Fibroblast of lung (primary cell): ENCODE measurements at regions not wholly inside any gene's neighbourhood (a gene's known extent, or its start where the extent isn't known, plus 50 kb on each side); places are given as distances from the start of the nearest gene placed in this dataset.

Experiments used
- DNase-seq, 2 donors: peaks; one replicate each; pipeline versions ENCODE4 v3.0.0 to v3.0.0-alpha.2; 2010; ENCODE audit warnings: low read depth in 2 of 2
- H2AFZ ChIP-seq: 2 replicates; pipeline ENCODE4 v1.5.1; 2012; ENCODE audit warnings: low read length, control low read depth, inconsistent platforms
- H3K27ac ChIP-seq: 2 replicates; pipeline ENCODE4 v1.5.1; 2011; ENCODE audit warnings: low read length, control low read depth; ENCODE audit not compliant: insufficient read depth
- H3K27me3 ChIP-seq: 2 replicates; pipeline ENCODE4 v1.5.1; 2011; ENCODE audit warnings: mild to moderate bottlenecking, low read length; ENCODE audit not compliant: control insufficient read depth, insufficient read depth
- H3K36me3 ChIP-seq: 2 replicates; pipeline ENCODE4 v1.5.1; 2011; ENCODE audit warnings: low read length; ENCODE audit not compliant: control insufficient read depth, insufficient read depth
- H3K4me1 ChIP-seq: 2 replicates; pipeline ENCODE4 v1.5.1; 2011; ENCODE audit warnings: low read length; ENCODE audit not compliant: control insufficient read depth, insufficient read depth; ENCODE audit errors: extremely low read depth
- H3K4me2 ChIP-seq: 2 replicates; pipeline ENCODE4 v1.5.1; 2011; ENCODE audit warnings: low read length, control low read depth; ENCODE audit not compliant: insufficient read depth; ENCODE audit errors: extremely low read depth
- H3K4me3 ChIP-seq, 4 experiments: fragments of 200-600 bp in 1 of 4; sonication (generic) in 1 of 4; replicated peaks in 1 of 4; 2 replicates each; pipeline ENCODE4 v1.5.1; 2011 to 2016; ENCODE audit warnings: low read length in 4 of 4, low read depth in 3 of 4, mild to moderate bottlenecking in 3 of 4, control low read depth in 2 of 4, inconsistent platforms in 1 of 4, mixed read lengths in 1 of 4; ENCODE audit not compliant: insufficient read depth in 1 of 4; ENCODE audit errors: control extremely low read depth in 1 of 4
- H3K79me2 ChIP-seq: 2 replicates; pipeline ENCODE4 v1.5.1; 2012; ENCODE audit warnings: mild to moderate bottlenecking, low read length, inconsistent platforms; ENCODE audit not compliant: control insufficient read depth, insufficient read depth
- H3K9ac ChIP-seq: 2 replicates; pipeline ENCODE4 v1.5.1; 2011; ENCODE audit warnings: mild to moderate bottlenecking, low read length, control low read depth; ENCODE audit not compliant: insufficient read depth
- H3K9me3 ChIP-seq: 2 replicates; pipeline ENCODE4 v1.5.1; 2012; ENCODE audit warnings: low read depth, low read length; ENCODE audit not compliant: control insufficient read depth, insufficient read depth
- H4K20me1 ChIP-seq: 2 replicates; pipeline ENCODE4 v1.5.1; 2011; ENCODE audit warnings: low read length; ENCODE audit not compliant: control insufficient read depth, insufficient read depth; ENCODE audit errors: extremely low read depth
- EZH2 ChIP-seq: IDR thresholded peaks from 2 replicates; pipeline ENCODE4 v1.5.1; 2012; ENCODE audit warnings: low read length, control low read depth, mild to moderate bottlenecking; ENCODE audit errors: missing control alignments
- TF ChIP-seq, protein P1 (sequence below), 2 donors: IDR thresholded peaks in 1 of 2; conservative IDR thresholded peaks in 1 of 2; 1 replicate in 1 of 2; 2 replicates in 1 of 2; pipeline ENCODE4 v1.5.1; 2011 to 2012; ENCODE audit warnings: low read length in 2 of 2, control low read depth in 1 of 2, inconsistent platforms in 1 of 2, low read depth in 1 of 2, mild to moderate bottlenecking in 1 of 2

DNA sequence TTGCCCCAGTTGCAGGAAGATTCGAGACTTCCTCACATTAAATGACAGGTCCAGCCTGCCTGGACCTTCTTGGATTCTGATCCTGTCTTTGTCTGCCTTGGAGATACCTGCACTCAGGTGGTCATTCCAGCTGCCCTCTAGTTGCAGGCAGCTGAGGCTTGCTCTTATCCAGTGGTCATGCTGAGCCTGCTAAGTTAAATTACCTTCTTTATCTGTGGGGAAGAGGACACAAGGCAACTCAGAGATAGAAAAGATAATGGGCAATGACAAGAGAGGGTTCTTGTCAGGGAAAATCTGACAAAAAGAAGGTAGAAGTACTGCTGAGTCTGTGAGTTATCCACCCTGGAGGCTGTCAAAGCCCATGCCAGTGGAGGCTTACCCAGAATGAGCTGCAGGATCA, 401.4 kb downstream of the MID1IP1 start:
- Histone ChIP-seq H3K4me1 (no peaks in the 10 kb centered on the region), H2AFZ (no peak overlapping the region), H3K27me3 (no peaks in the 10 kb centered on the region), H3K27ac (no peak overlapping the region), H4K20me1 (no peaks in the 10 kb centered on the region), H3K9ac (no peak overlapping the region), H3K4me3 (no peak overlapping the region), H3K4me2 (no peak overlapping the region), H3K9me3 (no peaks in the 10 kb centered on the region), H3K79me2 (no peaks in the 10 kb centered on the region), H3K36me3 (no peaks in the 10 kb centered on the region)
- TF ChIP-seq, protein P1, sequence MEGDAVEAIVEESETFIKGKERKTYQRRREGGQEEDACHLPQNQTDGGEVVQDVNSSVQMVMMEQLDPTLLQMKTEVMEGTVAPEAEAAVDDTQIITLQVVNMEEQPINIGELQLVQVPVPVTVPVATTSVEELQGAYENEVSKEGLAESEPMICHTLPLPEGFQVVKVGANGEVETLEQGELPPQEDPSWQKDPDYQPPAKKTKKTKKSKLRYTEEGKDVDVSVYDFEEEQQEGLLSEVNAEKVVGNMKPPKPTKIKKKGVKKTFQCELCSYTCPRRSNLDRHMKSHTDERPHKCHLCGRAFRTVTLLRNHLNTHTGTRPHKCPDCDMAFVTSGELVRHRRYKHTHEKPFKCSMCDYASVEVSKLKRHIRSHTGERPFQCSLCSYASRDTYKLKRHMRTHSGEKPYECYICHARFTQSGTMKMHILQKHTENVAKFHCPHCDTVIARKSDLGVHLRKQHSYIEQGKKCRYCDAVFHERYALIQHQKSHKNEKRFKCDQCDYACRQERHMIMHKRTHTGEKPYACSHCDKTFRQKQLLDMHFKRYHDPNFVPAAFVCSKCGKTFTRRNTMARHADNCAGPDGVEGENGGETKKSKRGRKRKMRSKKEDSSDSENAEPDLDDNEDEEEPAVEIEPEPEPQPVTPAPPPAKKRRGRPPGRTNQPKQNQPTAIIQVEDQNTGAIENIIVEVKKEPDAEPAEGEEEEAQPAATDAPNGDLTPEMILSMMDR (conservative IDR thresholded peaks at IDR 0.05 in 1 of 2, IDR thresholded peaks at IDR 0.05 in 1 of 2; ENCODE audit: low read depth in 1 of 2, low read length in 2 of 2), result no peak
- no peak for TF ChIP-seq EZH2
- no peak for DNase-seq

DNA sequence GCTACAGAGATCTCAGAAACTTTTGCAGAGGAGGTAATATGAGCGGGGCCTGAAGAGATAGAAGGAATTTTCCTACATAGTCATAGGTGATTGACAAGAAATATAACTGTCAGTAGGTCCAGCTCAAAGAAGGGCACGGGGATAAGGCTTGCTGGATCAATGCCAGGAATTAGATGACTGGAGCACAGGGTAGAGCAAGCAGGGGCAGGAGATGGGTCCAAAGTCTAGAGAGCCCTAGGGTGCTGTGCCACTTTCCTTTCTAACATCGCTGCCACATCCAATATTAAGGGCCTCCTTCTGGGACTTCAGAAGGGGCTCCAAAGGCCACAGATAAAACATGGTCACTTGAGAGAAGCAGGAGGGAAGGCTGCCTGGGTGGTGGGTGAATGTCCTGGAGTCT, 402.2 kb downstream of the MID1IP1 start:
- no peak overlapping the region for H3K4me2 ChIP-seq
- H3K27me3 ChIP-seq, result no peaks in the 10 kb centered on the region
- H3K27ac ChIP-seq, result no peak overlapping the region
- TF ChIP-seq, protein P1 (conservative IDR thresholded peaks at IDR 0.05 in 1 of 2, IDR thresholded peaks at IDR 0.05 in 1 of 2; ENCODE audit: low read depth in 1 of 2, low read length in 2 of 2), result no peak
- no peak for TF ChIP-seq EZH2
- no peak overlapping the region for H3K9ac ChIP-seq
- no peak overlapping the region for H2AFZ ChIP-seq
- no peak for DNase-seq
- H3K4me1 ChIP-seq, result no peaks in the 10 kb centered on the region
- H3K4me3 ChIP-seq, result no peak overlapping the region
- H3K9me3 ChIP-seq, result no peaks in the 10 kb centered on the region
- H4K20me1 ChIP-seq, result no peaks in the 10 kb centered on the region
- H3K79me2 ChIP-seq, result no peaks in the 10 kb centered on the region
- H3K36me3 ChIP-seq, result no peaks in the 10 kb centered on the region

DNA sequence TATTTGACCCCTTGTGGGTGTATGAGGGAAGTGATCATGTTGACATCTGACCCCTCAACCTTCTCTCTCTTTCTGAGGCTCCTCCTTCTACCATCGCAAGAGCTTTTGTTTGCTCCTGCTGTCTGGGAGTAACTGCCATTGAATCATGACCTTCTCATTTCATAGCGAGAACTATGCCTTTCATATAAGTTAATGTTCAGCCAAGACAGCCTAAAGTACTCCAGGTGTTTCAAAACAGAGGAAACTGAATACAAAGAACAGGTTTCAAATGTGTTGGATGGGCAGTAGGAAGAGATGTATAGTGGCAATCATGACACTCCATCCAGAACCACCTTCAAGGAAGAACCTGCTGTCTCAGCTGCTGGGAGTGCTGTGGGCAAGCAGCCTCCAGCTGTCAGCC, 403.1 kb downstream of the MID1IP1 start:
- Histone ChIP-seq H3K9ac (no peak overlapping the region), H3K4me2 (no peak overlapping the region), H3K9me3 (no peaks in the 10 kb centered on the region), H2AFZ (no peak overlapping the region), H3K27me3 (no peaks in the 10 kb centered on the region), H3K79me2 (no peaks in the 10 kb centered on the region), H3K36me3 (no peaks in the 10 kb centered on the region), H3K27ac (no peak overlapping the region), H3K4me1 (no peaks in the 10 kb centered on the region), H3K4me3 (no peak overlapping the region), H4K20me1 (no peaks in the 10 kb centered on the region)
- TF ChIP-seq, protein P1 (conservative IDR thresholded peaks at IDR 0.05 in 1 of 2, IDR thresholded peaks at IDR 0.05 in 1 of 2; ENCODE audit: low read depth in 1 of 2, low read length in 2 of 2), result no peak
- no peak for TF ChIP-seq EZH2
- no peak for DNase-seq
